Gastroesophageal sphincter (tissue), 3 donors: ENCODE measurements at regions not wholly inside any gene's neighbourhood (a gene's known extent, or its start where the extent isn't known, plus 50 kb on each side); places are given as distances from the start of the nearest gene placed in this dataset.

Experiments
- CTCF ChIP-seq, 4 experiments: fragments of 200-600 bp in 2 of 4; fragments of 450-650 bp in 2 of 4; sonication (generic) in 1 of 4; IDR thresholded peaks; one replicate each; pipeline ENCODE4 v1.5.1; 2017 to 2019; ENCODE audit warnings: antibody characterized with exemption in 4 of 4, mild to moderate bottlenecking in 2 of 4, moderate library complexity in 2 of 4
- EP300 ChIP-seq: sonication (generic); formaldehyde crosslinking; IDR thresholded peaks from one replicate; pipeline ENCODE4 v1.6.1; 2017; ENCODE audit warnings: antibody characterized with exemption, mild to moderate bottlenecking
- POLR2AphosphoS5 ChIP-seq: sonication (generic); formaldehyde crosslinking; IDR thresholded peaks from one replicate; pipeline ENCODE4 v1.6.1; 2017; ENCODE audit warnings: antibody characterized with exemption

- TF ChIP-seq CTCF (IDR thresholded peaks at IDR 0.05) (no peak), POLR2AphosphoS5 (no peak), EP300 (no peak)
Measured at GRCh38 chr6:156319707-156320106, 457.5 kb upstream of the ARID1B start.
